Nephron (organoid): ENCODE measurements at regions not wholly inside any gene's neighbourhood (a gene's known extent, or its start where the extent isn't known, plus 50 kb on each side); places are given as distances from the start of the nearest gene placed in this dataset.

ENCODE experiments used
- H3K27ac Mint-ChIP-seq, 3 experiments: 2 replicates each; pipeline ENCODE4 v1.8.0; 2020; ENCODE audit warnings: mixed read lengths in 3 of 3, mild to moderate bottlenecking in 2 of 3, moderate library complexity in 1 of 3
- H3K27me3 Mint-ChIP-seq: 2 replicates; pipeline ENCODE4 v1.8.0; 2021; ENCODE audit warnings: low read depth, mild to moderate bottlenecking, moderate library complexity, mixed read lengths
- H3K36me3 Mint-ChIP-seq: 2 replicates; pipeline ENCODE4 v1.8.0; 2020; ENCODE audit warnings: low read depth, mixed read lengths
- H3K4me1 Mint-ChIP-seq: 2 replicates; pipeline ENCODE4 v1.8.0; 2020; ENCODE audit warnings: mixed read lengths
- H3K4me3 Mint-ChIP-seq, 3 experiments: 2 replicates each; pipeline ENCODE4 v1.8.0; 2020; ENCODE audit warnings: mild to moderate bottlenecking in 3 of 3, mixed read lengths in 3 of 3, moderate library complexity in 2 of 3
- H3K9me3 Mint-ChIP-seq: 2 replicates; pipeline ENCODE4 v1.8.0; 2020; ENCODE audit warnings: mixed read lengths
- TF ChIP-seq, protein P1 (sequence below), 3 experiments: fragments of 200-600 bp; sonication (generic); IDR thresholded peaks; one replicate each; pipeline ENCODE4 v1.5.0; 2021; ENCODE audit warnings: antibody characterized with exemption in 3 of 3; ENCODE audit not compliant: unreplicated experiment in 3 of 3

DNA sequence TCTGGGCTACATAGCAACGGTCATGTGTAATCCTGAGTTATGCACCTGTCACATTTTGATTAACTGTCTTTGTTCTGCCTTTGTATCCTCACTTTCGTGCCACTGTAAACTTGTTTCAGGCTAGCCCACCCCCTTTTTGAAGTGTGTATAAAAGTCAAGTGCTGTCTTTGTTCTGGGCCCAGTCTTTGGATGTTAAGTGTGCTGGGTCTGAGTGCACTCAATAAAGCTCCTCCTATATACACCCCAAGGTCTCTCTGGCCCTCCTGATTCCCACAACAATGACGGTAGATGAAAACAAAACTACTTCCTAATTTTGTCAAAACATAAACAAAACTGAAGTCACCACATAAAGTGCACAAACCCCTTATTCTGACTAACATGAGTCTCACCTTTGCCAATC is 633.4 kb downstream of the DSC3 start:
- Mint-ChIP-seq H3K27ac (no peak overlapping the region), H3K27me3 (no peaks in the 10 kb centered on the region), H3K9me3 (peaks cover 8% of the 10 kb centered on the region), H3K4me1 (no peaks in the 10 kb centered on the region), H3K36me3 (no peaks in the 10 kb centered on the region), H3K4me3 (no peak overlapping the region)
- TF ChIP-seq, protein P1, sequence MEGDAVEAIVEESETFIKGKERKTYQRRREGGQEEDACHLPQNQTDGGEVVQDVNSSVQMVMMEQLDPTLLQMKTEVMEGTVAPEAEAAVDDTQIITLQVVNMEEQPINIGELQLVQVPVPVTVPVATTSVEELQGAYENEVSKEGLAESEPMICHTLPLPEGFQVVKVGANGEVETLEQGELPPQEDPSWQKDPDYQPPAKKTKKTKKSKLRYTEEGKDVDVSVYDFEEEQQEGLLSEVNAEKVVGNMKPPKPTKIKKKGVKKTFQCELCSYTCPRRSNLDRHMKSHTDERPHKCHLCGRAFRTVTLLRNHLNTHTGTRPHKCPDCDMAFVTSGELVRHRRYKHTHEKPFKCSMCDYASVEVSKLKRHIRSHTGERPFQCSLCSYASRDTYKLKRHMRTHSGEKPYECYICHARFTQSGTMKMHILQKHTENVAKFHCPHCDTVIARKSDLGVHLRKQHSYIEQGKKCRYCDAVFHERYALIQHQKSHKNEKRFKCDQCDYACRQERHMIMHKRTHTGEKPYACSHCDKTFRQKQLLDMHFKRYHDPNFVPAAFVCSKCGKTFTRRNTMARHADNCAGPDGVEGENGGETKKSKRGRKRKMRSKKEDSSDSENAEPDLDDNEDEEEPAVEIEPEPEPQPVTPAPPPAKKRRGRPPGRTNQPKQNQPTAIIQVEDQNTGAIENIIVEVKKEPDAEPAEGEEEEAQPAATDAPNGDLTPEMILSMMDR (IDR thresholded peaks at IDR 0.05; ENCODE audit: unreplicated experiment in 3 of 3): no peak

DNA sequence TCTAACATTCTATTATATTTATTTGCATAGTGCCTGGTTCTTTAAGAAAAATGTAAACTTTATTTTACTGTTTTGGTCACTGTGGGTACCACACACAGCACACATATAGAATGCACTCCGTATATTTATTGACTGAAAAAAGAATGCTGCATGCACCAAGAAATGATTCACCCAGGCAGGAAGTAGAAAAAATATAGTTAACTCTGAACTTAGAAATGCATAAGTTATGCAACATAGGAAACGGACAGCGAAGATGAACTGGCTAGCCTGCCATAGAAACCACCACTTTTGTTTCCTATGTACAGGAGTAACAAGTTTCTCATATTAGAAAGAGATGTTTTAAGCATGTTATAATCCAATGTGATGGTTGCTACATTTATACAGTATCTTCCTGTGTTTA is 635.8 kb downstream of the DSC3 start:
- no peaks in the 10 kb centered on the region for H3K36me3 Mint-ChIP-seq
- TF ChIP-seq, protein P1 (IDR thresholded peaks at IDR 0.05; ENCODE audit: unreplicated experiment in 3 of 3): no peak
- no peaks in the 10 kb centered on the region for H3K27me3 Mint-ChIP-seq
- no peak overlapping the region for H3K27ac Mint-ChIP-seq
- H3K4me3 Mint-ChIP-seq: no peak overlapping the region
- H3K9me3 Mint-ChIP-seq: peaks cover 8% of the 10 kb centered on the region
- H3K4me1 Mint-ChIP-seq: no peaks in the 10 kb centered on the region

DNA sequence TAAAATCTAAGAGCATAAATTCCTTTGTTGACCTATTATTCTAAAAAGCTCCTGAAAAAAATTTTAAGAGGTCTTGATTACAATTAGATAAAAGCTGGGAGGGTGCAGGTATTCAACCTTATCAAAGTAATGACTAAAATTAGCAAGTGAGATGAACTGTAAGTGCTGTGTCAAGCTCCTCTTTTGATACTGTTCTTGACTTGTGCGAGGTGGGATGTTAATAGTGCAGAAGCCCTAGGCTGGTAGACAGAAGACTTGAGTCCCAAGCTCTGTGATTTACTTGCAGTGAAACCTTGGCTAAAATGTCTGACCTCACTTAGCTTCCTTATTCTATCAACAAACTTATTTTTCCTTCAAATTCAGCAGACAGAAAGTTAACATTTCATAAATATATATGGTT is 637.5 kb downstream of the DSC3 start:
- Mint-ChIP-seq H3K27ac (no peak overlapping the region), H3K9me3 (peaks cover 6% of the 10 kb centered on the region), H3K4me3 (no peak overlapping the region), H3K36me3 (no peaks in the 10 kb centered on the region), H3K4me1 (no peaks in the 10 kb centered on the region), H3K27me3 (no peaks in the 10 kb centered on the region)
- TF ChIP-seq, protein P1 (IDR thresholded peaks at IDR 0.05; ENCODE audit: unreplicated experiment in 3 of 3): no peak

DNA sequence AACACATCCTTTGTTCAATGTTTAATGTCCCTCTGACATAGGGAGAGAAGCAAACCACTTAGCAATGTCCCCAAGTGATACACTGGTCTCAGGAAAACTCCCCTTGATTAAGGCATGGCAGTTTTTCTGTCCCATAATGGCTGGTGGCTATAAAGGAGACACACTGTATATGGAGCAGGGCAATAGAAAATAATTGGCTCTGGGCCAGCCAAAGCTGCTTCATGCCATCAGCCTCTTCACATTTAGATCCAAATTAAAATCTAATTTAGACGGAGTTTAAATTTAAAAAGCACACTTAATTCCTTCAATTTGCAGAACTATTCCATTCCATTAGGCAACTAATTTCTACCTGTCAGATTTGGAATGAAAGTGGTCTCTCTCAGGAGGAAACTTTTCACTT is 638.1 kb downstream of the DSC3 start:
- no peak overlapping the region for H3K4me3 Mint-ChIP-seq
- H3K9me3 Mint-ChIP-seq: peaks cover 3% of the 10 kb centered on the region
- no peaks in the 10 kb centered on the region for H3K4me1 Mint-ChIP-seq
- no peaks in the 10 kb centered on the region for H3K36me3 Mint-ChIP-seq
- H3K27ac Mint-ChIP-seq: no peak overlapping the region
- no peaks in the 10 kb centered on the region for H3K27me3 Mint-ChIP-seq
- TF ChIP-seq, protein P1 (IDR thresholded peaks at IDR 0.05; ENCODE audit: unreplicated experiment in 3 of 3): no peak

DNA sequence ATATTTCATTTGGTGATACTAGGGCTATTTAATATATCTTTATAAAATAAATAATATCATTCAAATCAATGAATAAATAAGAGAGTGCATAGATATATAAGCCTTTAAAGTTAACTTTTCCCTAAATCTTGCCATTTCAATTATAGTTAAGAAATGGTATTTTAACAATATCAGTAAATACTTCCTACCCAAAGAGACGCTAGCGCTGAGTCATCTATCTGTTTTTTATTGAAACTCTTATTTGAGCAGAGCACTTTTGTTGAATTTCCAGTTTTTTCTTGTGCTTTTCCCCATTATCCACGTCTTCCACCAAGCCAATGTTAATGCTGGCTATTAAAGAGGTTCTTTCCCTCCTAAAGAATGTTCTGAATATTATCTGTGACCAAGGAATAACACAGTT is 639.3 kb downstream of the DSC3 start:
- Mint-ChIP-seq H3K36me3 (no peaks in the 10 kb centered on the region), H3K4me1 (no peaks in the 10 kb centered on the region), H3K4me3 (no peak overlapping the region), H3K9me3 (no peaks in the 10 kb centered on the region), H3K27me3 (no peaks in the 10 kb centered on the region), H3K27ac (no peak overlapping the region)
- TF ChIP-seq, protein P1 (IDR thresholded peaks at IDR 0.05; ENCODE audit: unreplicated experiment in 3 of 3): no peak

DNA sequence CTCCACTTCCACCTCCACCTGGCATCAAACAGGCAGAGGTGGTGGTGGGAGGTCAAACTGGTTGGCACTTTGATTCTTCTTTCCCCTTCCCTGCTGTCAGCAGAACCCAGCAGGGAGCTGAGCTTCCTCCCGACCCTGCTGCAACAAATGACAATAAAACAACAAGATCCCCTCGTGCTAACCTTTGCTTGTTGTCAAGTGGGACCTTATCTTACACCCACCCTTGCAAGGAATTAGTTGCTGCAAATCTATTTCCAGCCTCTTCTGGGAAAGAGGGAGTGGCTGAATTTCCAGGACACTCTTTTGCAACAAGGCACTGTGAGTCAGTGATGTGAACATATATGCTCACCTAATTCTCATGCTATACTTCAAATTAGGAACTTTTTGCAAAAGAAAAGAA is 655.1 kb downstream of the DSC3 start:
- Mint-ChIP-seq H3K4me3 (no peak overlapping the region), H3K4me1 (no peaks in the 10 kb centered on the region), H3K36me3 (no peaks in the 10 kb centered on the region), H3K27ac (no peak overlapping the region), H3K27me3 (no peaks in the 10 kb centered on the region), H3K9me3 (no peaks in the 10 kb centered on the region)
- TF ChIP-seq, protein P1 (IDR thresholded peaks at IDR 0.05; ENCODE audit: unreplicated experiment in 3 of 3): no peak
